CD4-positive, alpha-beta T cell (primary cell): ENCODE measurements at regions not wholly inside any gene's neighbourhood (a gene's known extent, or its start where the extent isn't known, plus 50 kb on each side); places are given as distances from the start of the nearest gene placed in this dataset.

Experiments
- ATAC-seq: fragments of 200-7000 bp; cut with Tn5 transposase; one replicate; pipeline ENCODE4 v1.10.0; 2022; ENCODE audit warnings: mild to moderate bottlenecking; ENCODE audit not compliant: poor library complexity
- CTCF ChIA-PET: fragments of 350-600 bp; sonication (Branson Sonifier 250); formaldehyde crosslinking; loops from one replicate; lab custom pipeline; 2021; ENCODE audit warnings: antibody characterized with exemption, inconsistent platforms; lab: Charles Lee
- POLR2A ChIA-PET: fragments of 350-600 bp; sonication (Branson Sonifier 250); formaldehyde crosslinking; loops from one replicate; lab custom pipeline; 2021; ENCODE audit warnings: antibody characterized with exemption, inconsistent platforms; lab: Charles Lee
- DNase-seq, 14 experiments: peaks; one replicate each; pipeline ENCODE4 v3.0.0-alpha.2; 2013 to 2020; ENCODE audit warnings: mixed read lengths in 2 of 14
- H3K27ac ChIP-seq, 2 donors: one replicate each; pipeline versions ENCODE4 v1.5.1 to v1.7.0; 2013; ENCODE audit warnings: low read length in 2 of 2, low read depth in 1 of 2, mild to moderate bottlenecking in 1 of 2
- H3K27me3 ChIP-seq, 2 experiments: 1 replicate in 1 of 2; 2 replicates in 1 of 2; pipeline versions ENCODE4 v1.6.1 to v1.7.0; 2013; ENCODE audit warnings: low read length in 2 of 2, control low read depth in 1 of 2, mild to moderate bottlenecking in 1 of 2, moderate library complexity in 1 of 2; ENCODE audit not compliant: insufficient read depth in 2 of 2, control insufficient read depth in 1 of 2
- H3K36me3 ChIP-seq: one replicate; pipeline ENCODE4 v1.6.1; 2013; ENCODE audit warnings: low read length, control low read depth; ENCODE audit not compliant: insufficient read depth
- H3K4me1 ChIP-seq: one replicate; pipeline ENCODE4 v1.6.1; 2013; ENCODE audit warnings: low read length, control low read depth; ENCODE audit not compliant: insufficient read depth
- H3K4me3 ChIP-seq: one replicate; pipeline ENCODE4 v1.5.1; 2013; ENCODE audit warnings: mild to moderate bottlenecking, low read length, moderate library complexity
- H3K9me3 ChIP-seq, 2 experiments: 1 replicate in 1 of 2; 2 replicates in 1 of 2; pipeline versions ENCODE4 v1.6.1 to v1.7.0; 2013; ENCODE audit warnings: low read length in 2 of 2, mild to moderate bottlenecking in 2 of 2, control low read depth in 1 of 2, moderate library complexity in 1 of 2; ENCODE audit not compliant: control insufficient read depth in 1 of 2, insufficient read depth in 1 of 2
- H3K27ac Mint-ChIP-seq: one replicate; pipeline ENCODE4 v1.8.0; 2020; ENCODE audit warnings: mixed read lengths
- H3K27me3 Mint-ChIP-seq: one replicate; pipeline ENCODE4 v1.8.0; 2021; ENCODE audit warnings: mixed read lengths
- H3K36me3 Mint-ChIP-seq: one replicate; pipeline ENCODE4 v1.8.0; 2021; ENCODE audit warnings: low read depth, mixed read lengths
- H3K4me1 Mint-ChIP-seq: one replicate; pipeline ENCODE4 v1.8.0; 2021; ENCODE audit warnings: low read depth, mixed read lengths
- H3K4me3 Mint-ChIP-seq: one replicate; pipeline ENCODE4 v1.8.0; 2020; ENCODE audit warnings: mild to moderate bottlenecking, mixed read lengths
- H3K9me3 Mint-ChIP-seq: one replicate; pipeline ENCODE4 v1.8.0; 2020; ENCODE audit warnings: mixed read lengths
- intact Hi-C, 2 experiments: fragments of 100-400 bp; cut with DNase I in 1 of 2; cut with micrococcal nuclease in 1 of 2; formaldehyde crosslinking; loops; one replicate each; pipeline versions ENCODE4 v1.15.1 to v1.9.0; 2023 to 2025; cut with DNase I, micrococcal nuclease
- TF ChIP-seq, protein P1 (sequence below): fragments of 200-600 bp; IDR thresholded peaks from one replicate; pipeline ENCODE4 v1.8.0; 2022; ENCODE audit warnings: antibody characterized with exemption, mild to moderate bottlenecking

DNA sequence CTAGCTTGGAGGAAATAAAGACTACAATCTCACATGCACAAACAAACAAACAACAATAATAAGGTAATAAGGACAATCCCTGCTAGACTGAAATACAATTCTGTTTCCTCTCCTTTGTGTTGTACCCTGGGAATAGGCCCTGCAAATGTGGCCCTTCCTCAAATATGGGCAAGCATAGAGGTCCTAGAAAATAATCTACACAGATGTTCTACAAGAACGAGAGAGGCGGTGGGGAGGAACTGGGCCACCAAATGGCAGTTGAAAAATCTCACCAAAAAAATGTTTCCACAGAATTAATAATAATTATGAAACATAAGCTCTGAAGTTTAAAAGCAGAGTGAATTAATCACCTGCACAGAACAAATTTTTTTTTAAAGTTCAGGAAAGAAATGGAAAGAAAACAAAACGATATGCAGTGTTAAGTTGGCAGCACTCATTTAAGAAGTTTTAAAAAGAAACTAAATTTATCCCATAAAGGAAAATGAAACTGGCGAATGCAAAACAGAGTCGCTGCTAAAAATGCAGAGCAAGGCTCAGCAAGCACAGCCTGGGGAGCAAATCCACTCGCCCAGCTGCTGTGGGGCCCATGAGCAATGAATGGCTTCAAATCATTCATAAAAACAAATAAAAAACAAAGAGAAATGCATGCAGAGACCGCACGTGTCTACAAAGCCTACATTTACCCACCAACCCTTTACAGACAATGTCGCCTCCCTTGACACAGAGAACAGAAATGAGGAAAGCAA, 475.4 kb downstream of the OCA2 start:
- no peak overlapping the region for H3K4me3 ChIP-seq

DNA sequence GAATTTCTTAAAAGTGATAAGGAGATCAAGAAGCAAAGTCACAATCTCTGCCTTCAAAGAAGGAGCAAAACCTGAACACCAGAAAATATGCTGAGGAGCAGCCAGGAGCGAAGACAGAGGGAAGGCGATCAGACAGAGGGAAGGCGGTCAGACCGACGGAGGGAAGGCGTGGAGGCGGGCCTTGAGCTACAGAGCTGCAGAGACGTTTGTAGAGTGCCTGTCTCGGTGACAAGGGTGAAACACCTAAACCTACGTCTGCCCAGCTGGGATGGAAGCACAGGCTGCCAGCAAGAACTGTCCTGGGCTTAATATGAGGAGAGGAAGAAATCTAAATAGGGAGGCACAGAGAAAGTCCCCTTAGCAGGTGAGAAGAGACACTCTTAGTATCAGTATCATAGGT, 476.0 kb downstream of the OCA2 start:
- POLR2A ChIA-PET, result no interaction called here

More for the DNA sequence above, 475.4 kb downstream of the OCA2 start:
- no peak for DNase-seq
- no peak overlapping the region for H3K4me3 Mint-ChIP-seq
- H3K4me1 Mint-ChIP-seq, result no peaks in the 10 kb centered on the region
- intact Hi-C loops, result loop anchor here in 1 of 2 experiments (10.0 kb wide), 1 partner anchor 61 kb away; no protein-coding TSS in a partner anchor
- no peaks in the 10 kb centered on the region for H3K27me3 ChIP-seq
- H3K27ac Mint-ChIP-seq, result no peak overlapping the region
- H3K27me3 Mint-ChIP-seq, result no peaks in the 10 kb centered on the region
- TF ChIP-seq, protein P1, sequence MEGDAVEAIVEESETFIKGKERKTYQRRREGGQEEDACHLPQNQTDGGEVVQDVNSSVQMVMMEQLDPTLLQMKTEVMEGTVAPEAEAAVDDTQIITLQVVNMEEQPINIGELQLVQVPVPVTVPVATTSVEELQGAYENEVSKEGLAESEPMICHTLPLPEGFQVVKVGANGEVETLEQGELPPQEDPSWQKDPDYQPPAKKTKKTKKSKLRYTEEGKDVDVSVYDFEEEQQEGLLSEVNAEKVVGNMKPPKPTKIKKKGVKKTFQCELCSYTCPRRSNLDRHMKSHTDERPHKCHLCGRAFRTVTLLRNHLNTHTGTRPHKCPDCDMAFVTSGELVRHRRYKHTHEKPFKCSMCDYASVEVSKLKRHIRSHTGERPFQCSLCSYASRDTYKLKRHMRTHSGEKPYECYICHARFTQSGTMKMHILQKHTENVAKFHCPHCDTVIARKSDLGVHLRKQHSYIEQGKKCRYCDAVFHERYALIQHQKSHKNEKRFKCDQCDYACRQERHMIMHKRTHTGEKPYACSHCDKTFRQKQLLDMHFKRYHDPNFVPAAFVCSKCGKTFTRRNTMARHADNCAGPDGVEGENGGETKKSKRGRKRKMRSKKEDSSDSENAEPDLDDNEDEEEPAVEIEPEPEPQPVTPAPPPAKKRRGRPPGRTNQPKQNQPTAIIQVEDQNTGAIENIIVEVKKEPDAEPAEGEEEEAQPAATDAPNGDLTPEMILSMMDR, result no peak
- no peaks in the 10 kb centered on the region for H3K36me3 ChIP-seq
- ATAC-seq, result no peak
- no peak overlapping the region for H3K27ac ChIP-seq
- no peaks in the 10 kb centered on the region for H3K36me3 Mint-ChIP-seq
- H3K9me3 Mint-ChIP-seq, result peaks cover 17% of the 10 kb centered on the region
- CTCF ChIA-PET, result no interaction called here
- H3K9me3 ChIP-seq, result peaks cover 7 to 15% of the 10 kb centered on the region in 2 experiments
- POLR2A ChIA-PET, result no interaction called here
- H3K4me1 ChIP-seq, result no peaks in the 10 kb centered on the region

DNA sequence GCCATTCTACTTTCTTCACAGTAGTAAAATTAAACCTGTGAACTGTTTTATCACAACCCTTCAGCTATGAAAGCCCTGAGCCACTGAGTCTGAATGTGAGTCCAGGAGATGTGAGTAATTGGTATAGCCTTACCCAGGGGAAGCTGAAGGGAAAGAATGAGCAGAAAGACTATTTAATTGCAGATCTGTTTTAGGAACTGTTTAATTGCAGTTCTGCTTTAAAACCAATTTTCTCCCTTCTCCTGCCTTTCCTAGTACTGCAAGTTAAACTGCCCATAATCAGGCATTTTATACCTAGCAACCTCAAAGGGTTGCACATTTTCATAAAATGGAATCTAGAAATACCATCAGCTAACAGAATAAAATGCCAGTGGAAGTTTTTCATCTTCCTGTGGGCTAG, 476.7 kb downstream of the OCA2 start:
- no peak overlapping the region for H3K4me3 ChIP-seq
- no peaks in the 10 kb centered on the region for H3K27me3 Mint-ChIP-seq
- DNase-seq, result no peak
- TF ChIP-seq, protein P1, result no peak
- ATAC-seq, result no peak
- POLR2A ChIA-PET, result no interaction called here
- no peak overlapping the region for H3K4me3 Mint-ChIP-seq
- intact Hi-C loops, result loop anchor here in 1 of 2 experiments (10.0 kb wide), 1 partner anchor 62 kb away; no protein-coding TSS in a partner anchor
- H3K36me3 ChIP-seq, result no peaks in the 10 kb centered on the region
- H3K27me3 ChIP-seq, result no peaks in the 10 kb centered on the region
- H3K36me3 Mint-ChIP-seq, result no peaks in the 10 kb centered on the region
- no peak overlapping the region for H3K27ac Mint-ChIP-seq
- peaks cover 11% of the 10 kb centered on the region for H3K9me3 Mint-ChIP-seq
- peaks cover 7 to 9% of the 10 kb centered on the region in 2 experiments for H3K9me3 ChIP-seq
- CTCF ChIA-PET, result no interaction called here
- H3K4me1 ChIP-seq, result no peaks in the 10 kb centered on the region
- no peak overlapping the region for H3K27ac ChIP-seq
- no peaks in the 10 kb centered on the region for H3K4me1 Mint-ChIP-seq

More for the DNA sequence above, 476.0 kb downstream of the OCA2 start:
- Histone ChIP-seq H3K27ac (no peak overlapping the region), H3K9me3 (peaks cover 7 to 11% of the 10 kb centered on the region in 2 experiments), H3K4me1 (no peaks in the 10 kb centered on the region), H3K4me3 (no peak overlapping the region), H3K27me3 (no peaks in the 10 kb centered on the region), H3K36me3 (no peaks in the 10 kb centered on the region)
- TF ChIP-seq, protein P1, result no peak
- Mint-ChIP-seq H3K36me3 (no peaks in the 10 kb centered on the region), H3K4me1 (no peaks in the 10 kb centered on the region), H3K9me3 (peaks cover 14% of the 10 kb centered on the region), H3K4me3 (no peak overlapping the region), H3K27ac (no peak overlapping the region), H3K27me3 (no peaks in the 10 kb centered on the region)
- no peak for ATAC-seq
- intact Hi-C loops, result loop anchor here in 1 of 2 experiments (10.0 kb wide), 1 partner anchor 62 kb away; no protein-coding TSS in a partner anchor
- DNase-seq, result no peak
- CTCF ChIA-PET, result no interaction called here
